ENCODE measurements at regions not wholly inside any gene's neighbourhood (a gene's known extent, or its start where the extent isn't known, plus 50 kb on each side); places are given as distances from the start of the nearest gene placed in this dataset.
A peak's percentile ranks its signal among the peaks of the same experiment; 100 is the strongest.

DNA sequence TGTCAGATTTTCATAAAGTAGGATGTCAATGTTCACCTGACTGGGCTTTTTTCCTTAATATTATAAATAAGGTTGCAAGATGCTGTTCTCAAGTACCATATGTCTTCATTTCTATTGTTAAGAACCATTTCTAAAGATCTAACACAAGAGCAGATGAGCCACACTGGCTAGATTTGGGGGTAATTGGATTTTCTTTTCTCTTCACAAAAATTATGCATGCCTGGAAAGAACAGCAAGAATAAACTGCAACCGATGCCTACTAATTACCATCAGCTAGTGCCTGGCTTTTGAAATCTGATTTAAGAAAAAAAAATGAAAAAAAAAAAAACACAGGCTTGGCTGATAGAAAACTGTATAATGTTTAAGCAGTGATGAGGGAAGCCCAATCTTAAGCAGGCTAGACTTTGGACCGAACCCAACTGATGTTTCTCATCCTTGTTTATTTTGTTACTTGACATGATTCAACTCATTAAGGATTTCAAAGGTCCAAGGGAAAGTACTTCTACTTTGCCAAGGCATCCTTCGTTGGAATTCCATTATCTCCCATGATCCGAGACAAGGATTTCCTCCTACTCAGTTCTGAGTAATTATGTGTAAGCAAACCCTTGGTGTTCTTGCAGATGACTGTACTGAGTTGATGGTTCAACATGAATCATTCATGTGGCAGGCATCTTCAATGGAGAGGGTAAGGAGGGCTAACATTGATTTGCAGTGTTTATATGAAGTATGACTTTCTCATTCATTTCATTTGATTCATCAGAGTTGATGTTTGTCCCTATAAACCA, 300.5 kb downstream of the SPRY2 start:
- peak; percentile 7 to 60 (median 34) for DNase-seq (ENCODE audit: low read depth in 4 of 4, low spot score in 3 of 4)

DNA sequence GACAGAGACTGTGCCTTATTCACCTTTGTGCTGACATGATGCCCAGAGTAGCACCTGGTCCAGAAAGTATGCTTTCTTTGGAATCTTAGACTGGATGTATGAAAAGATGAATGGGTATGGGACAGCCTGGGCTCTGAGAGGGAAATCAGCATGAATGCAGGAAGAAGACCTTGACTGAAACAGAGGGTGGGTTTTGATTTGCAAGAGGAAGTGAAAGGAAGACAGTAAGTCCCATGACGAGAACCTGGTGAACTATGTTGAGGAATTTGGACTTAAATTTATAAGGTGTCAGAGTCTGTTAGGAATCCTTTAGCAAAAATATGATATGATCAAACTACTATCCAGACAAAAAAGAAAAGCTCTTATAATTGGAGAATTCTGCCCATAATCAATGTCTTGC, 301.9 kb downstream of the SPRY2 start:
- no peak for DNase-seq (ENCODE audit: low read depth in 4 of 4, low spot score in 3 of 4)

DNA sequence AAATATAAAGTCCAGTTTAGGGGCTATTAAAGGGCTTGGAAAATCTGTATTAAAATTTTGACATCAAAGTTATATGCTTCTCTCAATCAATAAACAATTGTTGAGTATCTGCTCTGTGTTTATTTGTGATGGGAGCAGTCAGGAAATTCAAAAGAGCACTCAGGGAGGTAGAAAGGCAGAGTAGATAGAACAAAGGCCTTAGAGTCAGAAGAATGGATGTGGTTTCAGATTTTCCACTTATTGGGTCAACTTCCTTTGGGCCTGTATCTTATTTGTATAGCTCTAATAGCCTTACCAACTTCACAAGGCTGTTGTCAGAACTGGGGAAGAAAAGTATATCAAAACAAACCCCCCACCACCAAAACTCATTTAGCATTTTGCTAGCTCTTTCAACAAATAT, 302.6 kb downstream of the SPRY2 start:
- no peak for DNase-seq (ENCODE audit: low read depth in 4 of 4, low spot score in 3 of 4)

DNA sequence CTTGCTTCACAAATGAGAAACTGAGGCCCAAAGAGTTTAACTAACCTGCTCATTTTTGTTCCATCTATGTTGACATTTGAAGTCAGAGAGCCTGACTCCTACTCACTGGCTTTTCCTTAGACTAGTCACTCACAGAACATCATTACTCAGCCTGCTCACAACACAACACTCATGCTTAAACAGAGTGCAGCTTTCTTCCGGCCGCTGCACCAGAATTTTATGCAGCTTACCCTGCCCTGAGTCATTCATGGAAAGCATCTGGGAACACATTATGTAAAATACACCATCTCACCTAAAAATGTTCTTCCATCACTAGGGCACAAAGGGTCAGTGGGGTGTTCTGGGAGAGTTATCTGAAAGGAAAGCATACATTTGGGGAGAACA, 303.4 kb downstream of the SPRY2 start:
- no peak for DNase-seq (ENCODE audit: low read depth in 4 of 4, low spot score in 3 of 4)

DNA sequence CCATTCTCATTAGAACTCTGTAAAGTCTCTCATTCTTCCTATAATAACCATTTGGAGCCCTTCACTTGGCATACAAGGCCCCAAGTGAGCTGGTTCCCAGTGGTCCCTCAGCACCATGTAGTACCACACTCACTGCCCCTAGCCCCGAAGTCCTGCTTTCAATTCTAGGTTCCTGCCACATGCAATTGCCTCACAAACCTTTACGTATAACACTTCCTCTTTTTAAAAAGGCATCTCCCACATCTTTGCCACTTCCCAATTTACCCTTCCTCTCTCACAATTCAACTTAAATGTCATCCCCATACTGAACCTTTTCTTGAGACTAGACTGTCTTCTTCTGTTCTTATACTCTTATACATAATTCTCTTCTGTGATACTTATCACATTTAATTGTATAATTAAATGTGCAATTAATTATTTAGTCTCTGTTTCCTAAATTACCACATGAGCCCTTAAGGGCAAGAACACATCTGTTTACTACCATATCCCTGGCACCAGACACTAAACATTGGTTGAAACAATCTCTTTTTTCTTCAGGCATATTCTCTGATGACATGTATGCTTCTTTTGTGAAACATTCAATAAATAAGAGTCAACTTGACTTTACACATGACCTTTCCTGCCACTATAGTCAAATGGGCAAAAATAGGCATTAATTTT, 304.0 kb downstream of the SPRY2 start:
- no peak for DNase-seq (ENCODE audit: low read depth in 4 of 4, low spot score in 3 of 4)

DNA sequence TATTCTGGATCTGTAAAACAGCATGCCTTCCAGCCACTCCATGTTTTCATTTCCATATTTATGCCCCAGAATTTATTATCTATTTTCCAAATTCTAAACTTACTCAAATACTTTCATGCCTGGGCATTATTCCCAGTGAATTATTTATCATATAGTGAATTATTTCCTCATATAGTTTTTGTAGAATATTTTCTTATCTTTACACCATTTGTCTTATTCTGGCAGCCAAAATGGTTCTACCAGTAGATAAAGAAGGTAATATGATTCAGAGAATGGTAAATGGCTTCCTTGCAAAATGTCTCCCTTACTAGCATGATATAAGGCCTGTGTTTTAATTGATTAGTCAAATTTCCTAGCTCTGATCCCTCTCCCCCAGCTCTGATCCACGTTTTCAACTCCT, 305.8 kb downstream of the SPRY2 start:
- no peak for DNase-seq (ENCODE audit: low read depth in 4 of 4, low spot score in 3 of 4)

DNA sequence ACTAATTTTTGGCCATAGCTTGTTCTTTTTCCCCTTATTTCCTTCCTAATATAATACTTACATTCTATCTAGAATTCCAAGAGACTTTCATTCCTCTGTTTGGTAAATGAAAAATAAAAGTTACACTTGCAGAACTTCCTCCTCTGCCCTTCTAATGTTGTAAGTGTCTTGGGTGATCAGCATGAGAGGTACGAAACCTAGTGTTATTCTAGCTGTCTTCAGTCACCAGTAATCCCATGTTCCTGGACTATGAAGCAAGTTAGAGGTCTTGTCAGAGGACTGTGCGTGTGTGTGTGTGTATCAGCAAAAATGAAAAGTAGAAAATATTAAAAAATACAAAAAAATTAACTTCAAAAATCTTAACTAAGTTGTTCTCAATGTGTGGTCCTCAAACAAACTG, 307.0 kb downstream of the SPRY2 start:
- DNase-seq (ENCODE audit: low read depth in 4 of 4, low spot score in 3 of 4) = no peak

DNA sequence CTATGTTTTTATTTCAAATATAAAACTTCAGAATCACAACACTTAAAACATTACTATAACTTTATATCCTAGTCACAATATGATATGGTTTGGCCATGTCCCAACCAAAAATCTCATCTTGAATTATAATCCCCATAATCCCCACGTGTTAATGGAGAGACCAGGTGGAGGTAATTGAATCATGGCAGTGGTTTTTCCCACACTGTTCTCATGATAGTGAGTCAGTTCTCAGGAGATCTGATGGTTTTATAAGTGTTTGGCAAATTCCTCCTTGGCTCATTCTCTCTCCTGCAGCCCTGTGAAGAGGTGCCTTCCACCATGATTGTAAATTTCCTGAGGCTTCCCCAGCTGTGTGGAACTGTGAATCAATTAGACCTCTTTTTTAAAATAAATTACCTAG, 307.6 kb downstream of the SPRY2 start:
- no peak for DNase-seq (ENCODE audit: low read depth in 4 of 4, low spot score in 3 of 4)

DNA sequence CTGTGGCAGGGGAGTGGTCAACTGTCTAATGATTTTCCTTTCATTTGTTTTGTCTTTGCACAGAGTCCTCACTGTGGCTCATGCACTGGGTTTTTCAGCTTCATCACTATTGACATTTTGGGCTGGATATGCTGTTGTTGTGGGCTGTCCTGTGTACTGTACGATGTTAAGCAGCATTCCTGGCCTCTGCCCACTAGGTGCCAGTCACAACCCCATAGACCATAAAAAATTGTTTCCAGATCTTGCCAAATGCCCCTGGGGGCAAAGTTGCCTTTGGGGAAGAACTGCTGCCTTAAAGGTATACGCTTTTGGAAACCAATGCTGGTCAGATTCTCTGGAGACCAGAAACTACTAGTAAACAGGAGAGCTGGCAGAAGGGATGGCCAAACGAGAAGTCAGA, 310.4 kb downstream of the SPRY2 start:
- DNase-seq (ENCODE audit: low read depth in 4 of 4, low spot score in 3 of 4) = no peak

DNA sequence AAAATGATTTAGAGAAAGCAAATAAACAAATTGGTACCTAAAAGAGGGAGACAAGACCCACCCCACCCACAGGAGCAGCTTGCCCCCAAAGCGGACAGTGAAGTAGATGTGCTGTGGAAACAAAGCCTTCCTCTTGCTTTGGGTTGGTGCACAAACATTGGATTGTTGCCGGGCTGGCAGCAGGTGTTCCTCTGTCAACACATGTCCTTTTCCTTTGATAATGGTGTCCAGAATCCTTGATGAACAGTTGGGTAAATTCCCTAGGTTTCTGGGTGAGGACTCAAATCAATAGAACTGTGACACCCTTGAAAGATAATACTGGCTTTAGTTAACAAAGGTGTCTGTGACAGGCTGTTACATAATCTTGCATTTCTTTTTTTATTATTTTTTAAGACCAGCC, 311.8 kb downstream of the SPRY2 start:
- no peak for DNase-seq (ENCODE audit: low read depth in 4 of 4, low spot score in 3 of 4)

DNA sequence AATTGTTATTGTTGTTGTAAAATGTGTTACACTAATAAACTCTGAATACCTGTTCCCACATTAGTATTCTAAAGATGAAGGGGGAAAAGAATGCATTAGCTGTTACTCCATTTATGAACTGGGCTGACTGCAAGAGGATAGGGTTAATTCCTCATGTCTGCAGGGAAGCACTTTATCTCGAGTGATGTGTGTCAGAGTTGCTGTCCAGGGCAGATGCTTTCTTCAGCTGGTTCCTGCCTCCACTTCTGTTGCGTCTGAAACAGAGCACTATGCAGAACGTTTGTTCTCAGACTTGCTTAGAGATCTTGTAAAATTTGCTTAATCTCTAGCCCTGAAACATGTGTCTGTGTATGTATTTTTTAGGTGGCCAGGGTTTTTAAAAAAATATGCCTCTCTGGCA, 318.8 kb downstream of the SPRY2 start:
- no peak for DNase-seq (ENCODE audit: low read depth in 4 of 4, low spot score in 3 of 4)

DNA sequence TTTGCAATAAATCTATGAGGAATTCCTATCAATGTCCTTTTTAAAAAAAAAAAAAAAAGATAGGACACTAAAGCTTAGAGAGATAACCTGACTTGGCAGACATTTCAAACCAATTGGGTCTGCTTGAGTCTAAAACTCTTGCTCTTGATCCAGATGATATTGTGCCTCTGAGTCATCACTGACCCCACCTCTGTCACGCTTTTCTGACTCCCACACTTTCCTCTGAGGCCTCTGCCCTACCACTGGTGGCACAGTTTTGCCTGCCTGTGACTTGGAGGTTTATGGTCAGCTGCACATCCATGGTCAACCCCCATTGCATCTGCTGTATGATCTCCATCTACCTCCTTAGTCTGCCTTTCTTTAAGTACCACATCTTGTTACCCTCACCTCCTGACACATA, 328.7 kb downstream of the SPRY2 start:
- no peak for DNase-seq (ENCODE audit: low read depth in 4 of 4, low spot score in 3 of 4)

DNA sequence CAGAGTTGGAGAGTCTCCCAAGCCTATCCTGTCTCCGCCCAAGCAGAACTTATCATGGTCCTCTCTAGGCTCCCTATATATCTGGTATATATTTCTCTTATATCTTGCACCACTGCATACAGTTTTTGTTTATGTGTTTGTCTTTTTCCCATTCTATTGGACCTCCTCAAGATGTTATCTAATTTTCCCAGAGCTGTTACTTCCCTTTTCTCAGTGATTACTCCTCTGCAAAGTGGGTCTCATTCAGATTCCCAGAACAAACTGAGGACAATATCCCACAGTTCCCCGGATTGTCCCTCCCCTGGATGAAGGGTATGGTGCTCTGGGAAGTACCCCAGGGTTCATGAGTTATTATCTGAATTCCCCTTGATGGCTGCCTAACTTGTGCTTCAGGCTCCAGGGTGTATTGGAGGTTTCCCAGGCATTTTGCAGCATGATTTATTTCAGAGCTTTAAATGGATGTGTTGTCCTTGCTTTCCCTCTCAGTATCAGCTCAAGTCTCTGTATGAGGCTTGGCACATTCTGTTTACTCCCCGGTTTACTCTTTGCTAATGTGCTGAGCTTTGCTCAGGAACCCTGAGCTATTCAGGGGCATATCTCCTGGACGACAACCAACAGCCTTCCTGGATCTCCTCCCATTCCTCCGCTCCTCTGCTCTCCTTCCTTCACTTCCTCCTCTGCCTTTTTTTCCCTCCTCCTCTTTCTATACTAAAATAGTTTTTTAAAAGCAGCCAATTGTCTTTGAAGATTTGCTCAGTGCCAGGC, 329.3 kb downstream of the SPRY2 start:
- no peak for DNase-seq (ENCODE audit: low read depth in 4 of 4, low spot score in 3 of 4)

DNA sequence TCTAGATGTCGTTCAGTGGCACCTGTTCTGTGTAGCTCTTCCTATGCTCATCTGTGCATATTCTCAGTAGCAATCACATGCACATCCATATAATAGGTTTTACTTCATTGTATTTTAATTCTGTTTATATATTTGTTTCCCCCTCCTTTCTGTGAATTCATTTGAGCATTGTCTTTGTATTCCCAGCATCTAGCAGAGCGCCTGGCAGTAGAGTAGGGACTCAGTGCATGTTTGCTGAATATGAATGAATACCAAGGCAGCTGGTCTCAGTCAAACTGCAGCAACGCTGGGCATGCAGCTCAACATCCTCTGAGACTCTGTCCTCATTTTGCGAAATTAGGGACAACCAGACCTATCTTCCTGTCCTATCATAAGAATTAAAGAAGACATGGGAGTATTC, 330.1 kb downstream of the SPRY2 start:
- DNase-seq (ENCODE audit: low read depth in 4 of 4, low spot score in 3 of 4) = no peak

DNA sequence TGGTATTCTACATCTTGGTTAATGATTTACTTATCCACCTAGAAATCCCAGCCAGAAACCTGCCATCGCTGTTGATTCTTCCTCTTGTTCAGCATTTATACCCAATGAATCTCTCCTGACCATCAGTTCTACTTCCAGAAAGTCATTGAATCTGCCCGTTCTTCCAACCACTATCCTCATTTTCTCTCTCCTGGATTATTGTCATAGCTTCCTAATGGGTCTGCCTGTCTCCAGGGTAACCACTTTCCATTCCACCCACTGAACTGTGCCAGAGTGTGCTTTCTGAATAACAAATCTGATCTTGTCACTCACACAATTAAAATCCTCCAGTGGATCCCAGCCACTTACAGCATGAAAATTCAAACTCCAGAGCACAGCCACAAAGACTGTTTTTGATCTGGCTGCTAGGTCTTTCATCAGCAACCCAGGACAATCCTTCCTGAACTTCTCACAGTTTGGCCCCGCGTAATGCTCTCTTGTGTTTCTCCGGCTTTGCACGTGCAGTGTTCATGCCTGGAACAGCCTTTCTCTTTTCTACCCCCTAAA, 330.6 kb downstream of the SPRY2 start:
- no peak for DNase-seq (ENCODE audit: low read depth in 4 of 4, low spot score in 3 of 4)

DNA sequence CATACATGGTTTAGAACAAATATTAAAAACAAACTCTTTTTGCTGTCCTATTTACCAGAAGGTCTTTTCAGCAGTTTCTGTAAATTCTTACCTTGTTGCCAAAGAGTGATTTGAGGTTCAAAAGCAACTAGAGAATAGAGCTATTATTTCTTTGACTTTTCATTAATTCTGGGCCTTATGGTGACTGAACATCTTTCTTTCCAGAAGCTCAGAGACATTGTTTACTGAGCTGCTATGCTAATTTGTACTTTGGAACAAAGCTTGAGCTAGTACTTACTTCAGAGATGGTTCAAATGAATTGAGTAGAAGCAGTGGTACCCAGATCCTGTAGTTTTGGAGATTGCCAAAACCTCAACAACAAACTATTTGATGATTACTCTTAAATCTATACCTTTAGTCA, 331.2 kb downstream of the SPRY2 start:
- no peak for DNase-seq (ENCODE audit: low read depth in 4 of 4, low spot score in 3 of 4)

DNA sequence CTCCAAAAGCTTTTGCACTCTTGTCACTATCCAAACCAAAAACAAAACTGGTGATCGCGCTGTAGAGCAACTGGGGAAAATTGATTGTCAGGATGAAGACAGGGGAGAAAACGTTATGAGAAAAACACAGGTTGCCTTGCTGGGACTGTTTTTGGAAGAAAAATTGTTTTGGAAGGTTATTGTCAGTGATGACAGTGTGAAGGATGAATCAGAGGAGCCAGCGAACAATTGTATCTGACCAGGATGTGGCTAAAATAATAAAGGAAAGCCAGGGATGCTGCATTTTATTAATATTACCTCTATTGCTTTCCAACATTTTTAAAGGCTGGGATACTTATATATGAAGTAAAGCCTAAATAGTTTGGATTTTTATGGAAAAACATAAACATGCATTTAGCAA, 334.0 kb downstream of the SPRY2 start:
- no peak for DNase-seq (ENCODE audit: low read depth in 4 of 4, low spot score in 3 of 4)

DNA sequence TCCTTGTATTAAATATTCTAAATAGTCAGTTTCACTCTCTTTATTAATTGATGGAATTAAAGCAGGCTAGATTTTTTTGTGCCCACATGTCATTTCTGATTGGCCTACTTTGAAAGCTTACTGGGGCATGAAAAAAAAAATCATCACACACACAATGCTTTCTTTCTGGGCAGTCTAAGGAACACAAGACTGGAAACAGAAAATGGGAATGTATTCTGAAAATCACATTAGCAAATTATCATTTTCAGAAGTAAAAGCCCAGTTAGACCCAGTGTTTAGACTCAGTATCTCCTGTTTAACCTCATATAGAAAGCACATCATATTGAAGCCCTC, 339.4 kb downstream of the SPRY2 start:
- DNase-seq (ENCODE audit: low read depth in 4 of 4, low spot score in 3 of 4) = no peak

DNA sequence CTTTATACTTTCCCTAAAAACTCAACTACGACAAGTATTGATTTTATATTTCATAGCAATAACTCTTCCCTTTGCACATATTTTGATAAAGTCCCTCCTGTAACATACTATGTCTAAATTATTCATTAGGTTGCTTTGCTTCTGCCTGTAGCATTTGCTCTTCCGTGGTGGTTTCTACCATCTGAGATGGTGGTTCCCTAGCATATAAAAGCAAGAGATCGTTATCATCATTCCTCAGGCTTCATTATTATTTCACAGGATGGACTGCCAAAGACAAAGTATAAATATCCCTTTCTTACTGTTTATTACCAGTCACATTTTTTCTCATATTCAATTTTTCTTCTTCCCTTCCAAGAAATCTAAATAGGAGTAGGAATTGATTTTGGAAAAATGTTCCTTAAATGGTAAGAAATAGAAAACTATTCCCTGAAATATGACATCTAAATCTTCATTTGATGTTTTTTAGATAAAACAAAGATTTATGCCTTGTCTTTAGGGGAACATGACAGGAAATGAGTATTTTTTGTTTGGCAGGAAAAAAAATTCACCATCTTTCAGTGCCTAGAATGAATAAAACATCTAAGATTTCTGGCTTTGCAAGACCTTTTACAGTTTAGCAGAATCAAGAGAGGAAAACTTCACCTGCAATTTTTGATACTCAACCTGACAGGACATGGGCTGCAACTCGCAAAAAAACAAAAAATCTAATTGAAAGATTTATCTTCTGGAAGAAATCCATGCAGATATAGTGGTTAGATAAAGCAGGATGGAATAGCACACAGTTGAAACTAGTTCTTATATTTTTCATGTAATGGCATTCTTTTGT, 340.0 kb downstream of the SPRY2 start:
- DNase-seq (ENCODE audit: low read depth in 4 of 4, low spot score in 3 of 4) = no peak

DNA sequence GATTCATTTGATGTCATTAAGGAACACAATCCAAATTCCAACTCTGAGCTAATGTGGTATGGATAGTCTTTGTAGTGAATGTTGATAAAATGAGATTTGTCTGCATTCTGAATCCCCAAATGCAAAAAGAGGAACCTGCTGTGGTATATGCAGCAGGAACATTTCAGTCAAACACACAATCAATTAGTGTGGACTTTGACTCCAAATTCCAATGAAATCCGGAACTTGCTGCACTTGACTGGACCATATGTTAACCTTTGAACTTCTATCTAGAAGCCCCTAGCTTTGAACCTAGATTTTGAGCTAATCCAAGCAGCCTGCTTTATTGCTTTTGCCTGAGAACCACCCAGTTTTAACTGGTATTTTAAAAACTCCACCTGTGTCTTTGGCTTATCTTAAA, 341.3 kb downstream of the SPRY2 start:
- no peak for DNase-seq (ENCODE audit: low read depth in 4 of 4, low spot score in 3 of 4)

DNA sequence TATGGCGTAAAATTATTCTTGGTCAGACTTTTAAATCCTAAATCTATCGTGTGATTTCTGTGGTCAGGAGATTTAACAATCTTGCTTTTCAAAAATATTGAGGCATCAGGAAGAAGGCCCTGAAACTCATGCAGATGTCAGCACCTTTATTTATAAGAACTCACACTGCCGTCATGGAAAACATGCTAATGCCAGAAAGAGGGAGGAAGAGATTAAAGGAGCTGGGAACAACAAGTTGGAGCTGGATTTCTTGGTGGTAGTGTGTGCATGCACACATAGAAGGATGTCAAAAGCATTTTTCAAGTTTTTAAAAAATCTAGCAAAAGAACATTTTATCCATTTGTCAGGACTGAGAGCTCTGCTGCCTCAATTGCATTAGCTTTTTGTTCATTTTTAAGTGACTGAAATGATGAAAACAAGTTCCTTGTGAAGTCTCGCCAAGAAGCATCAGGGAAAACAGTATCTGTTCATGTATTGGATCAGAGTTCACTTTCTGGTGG, 342.5 kb downstream of the SPRY2 start:
- no peak for DNase-seq (ENCODE audit: low read depth in 4 of 4, low spot score in 3 of 4)

Data from right renal pelvis (tissue), 4 donors.